Brain pericyte (primary cell): ENCODE measurements at regions not wholly inside any gene's neighbourhood (a gene's known extent, or its start where the extent isn't known, plus 50 kb on each side); places are given as distances from the start of the nearest gene placed in this dataset.
"Not testable (repeated sequence)": the region's sequence is repeated elsewhere in the genome, so short reads cannot be mapped to it uniquely, and the experiment has no call there.

Experiments
- DNase-seq: peaks from one replicate; pipeline ENCODE4 v3.0.0-alpha.2; 2012; ENCODE audit warnings: low read depth, low spot score

- no peak for DNase-seq
Observed at GRCh38 chr7:42570944-42571343, 333.9 kb upstream of the GLI3 start.

GRCh38 chr7:42567051-42567450 is 330.0 kb upstream of the GLI3 start:
- no peak for DNase-seq

- no peak for DNase-seq
Observed at GRCh38 chr7:42561797-42562196, 324.8 kb upstream of the GLI3 start.

GRCh38 chr7:42560866-42561265 is 323.9 kb upstream of the GLI3 start:
- DNase-seq = no peak

- not testable (repeated sequence) for DNase-seq
Observed at GRCh38 chr7:42554932-42555331, 317.9 kb upstream of the GLI3 start.

- no peak for DNase-seq
Observed at GRCh38 chr7:42552227-42552626, 315.2 kb upstream of the GLI3 start.

GRCh38 chr7:42550706-42551470 is 313.9 kb upstream of the GLI3 start:
- no peak for DNase-seq

- DNase-seq = no peak
Observed at GRCh38 chr7:42549866-42550485, 313.0 kb upstream of the GLI3 start.

- DNase-seq = no peak
Observed at GRCh38 chr7:42548816-42549611, 312.0 kb upstream of the GLI3 start.

- no peak for DNase-seq
Observed at GRCh38 chr7:42545049-42545724, 308.2 kb upstream of the GLI3 start.

GRCh38 chr7:42543953-42544352 is 306.9 kb upstream of the GLI3 start:
- no peak for DNase-seq

GRCh38 chr7:42542446-42542845 is 305.4 kb upstream of the GLI3 start:
- not testable (repeated sequence) for DNase-seq

GRCh38 chr7:42534441-42534840 is 297.4 kb upstream of the GLI3 start:
- no peak for DNase-seq

- DNase-seq = no peak
Observed at GRCh38 chr7:42527004-42527403, 290.0 kb upstream of the GLI3 start.

- no peak for DNase-seq
Observed at GRCh38 chr7:42522227-42522991, 285.4 kb upstream of the GLI3 start.

GRCh38 chr7:42511027-42511426 is 274.0 kb upstream of the GLI3 start:
- DNase-seq = no peak

GRCh38 chr7:42506097-42506496 is 269.1 kb upstream of the GLI3 start:
- DNase-seq = no peak

GRCh38 chr7:42502022-42502421 is 265.0 kb upstream of the GLI3 start:
- no peak for DNase-seq

GRCh38 chr7:42495256-42495655 is 258.2 kb upstream of the GLI3 start:
- no peak for DNase-seq

- no peak for DNase-seq
Observed at GRCh38 chr7:42494736-42495135, 257.7 kb upstream of the GLI3 start.

- DNase-seq = no peak
Observed at GRCh38 chr7:42494199-42494710, 257.2 kb upstream of the GLI3 start.
